Mesothelial cell of epicardium (in vitro differentiated cells): ENCODE measurements at regions not wholly inside any gene's neighbourhood (a gene's known extent, or its start where the extent isn't known, plus 50 kb on each side); places are given as distances from the start of the nearest gene placed in this dataset.
"Not testable (repeated sequence)": the region's sequence is repeated elsewhere in the genome, so short reads cannot be mapped to it uniquely, and the experiment has no call there.

ENCODE experiments used
- DNase-seq, 2 experiments: peaks; one replicate each; pipeline ENCODE4 v3.0.0; 2021; ENCODE audit warnings: low spot score in 2 of 2; ENCODE audit not compliant: unreplicated experiment in 2 of 2
- H3K27ac Mint-ChIP-seq: 2 replicates; pipeline ENCODE4 v1.8.0; 2021; ENCODE audit warnings: mixed read lengths
- H3K27me3 Mint-ChIP-seq: 2 replicates; pipeline ENCODE4 v1.8.0; 2021; ENCODE audit warnings: low read depth, mixed read lengths
- H3K36me3 Mint-ChIP-seq: 2 replicates; pipeline ENCODE4 v1.8.0; 2021; ENCODE audit warnings: mixed read lengths
- H3K4me1 Mint-ChIP-seq: 2 replicates; pipeline ENCODE4 v1.8.0; 2021; ENCODE audit warnings: mixed read lengths
- H3K4me3 Mint-ChIP-seq: 2 replicates; pipeline ENCODE4 v1.8.0; 2021; ENCODE audit warnings: mild to moderate bottlenecking, moderate library complexity, mixed read lengths
- H3K9me3 Mint-ChIP-seq: 2 replicates; pipeline ENCODE4 v1.8.0; 2021; ENCODE audit warnings: mixed read lengths
- TF ChIP-seq, protein P1 (sequence below): fragments of 200-600 bp; sonication (generic); IDR thresholded peaks from one replicate; pipeline ENCODE4 v1.5.0; 2021; ENCODE audit warnings: antibody characterized with exemption; ENCODE audit not compliant: unreplicated experiment

DNA sequence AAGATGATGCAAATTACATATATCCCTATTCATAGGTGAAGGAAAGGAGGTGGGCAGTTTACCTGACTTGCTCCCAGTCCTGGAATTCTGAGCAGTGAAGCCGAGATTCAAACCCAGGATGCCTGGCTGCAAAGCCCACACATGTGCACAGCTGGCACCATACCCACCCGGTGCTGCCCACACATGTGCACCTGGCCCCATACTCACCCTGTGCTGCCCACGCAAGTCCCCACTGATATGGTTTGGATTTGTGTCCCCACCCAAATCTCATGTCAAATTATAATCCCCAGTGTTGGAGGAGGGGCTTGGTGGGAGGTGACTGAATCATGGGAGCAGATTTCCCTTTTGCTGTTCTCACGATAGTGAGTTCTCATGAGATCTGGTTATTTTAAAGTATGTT lies 179.2 kb upstream of the C14orf180 start:
- Mint-ChIP-seq H3K27me3 (peaks cover 28% of the 10 kb centered on the region), H3K9me3 (peaks cover 28% of the 10 kb centered on the region), H3K36me3 (peaks cover 3% of the 10 kb centered on the region), H3K27ac (no peak overlapping the region), H3K4me3 (no peak overlapping the region), H3K4me1 (no peaks in the 10 kb centered on the region)
- DNase-seq = no peak
- TF ChIP-seq, protein P1, sequence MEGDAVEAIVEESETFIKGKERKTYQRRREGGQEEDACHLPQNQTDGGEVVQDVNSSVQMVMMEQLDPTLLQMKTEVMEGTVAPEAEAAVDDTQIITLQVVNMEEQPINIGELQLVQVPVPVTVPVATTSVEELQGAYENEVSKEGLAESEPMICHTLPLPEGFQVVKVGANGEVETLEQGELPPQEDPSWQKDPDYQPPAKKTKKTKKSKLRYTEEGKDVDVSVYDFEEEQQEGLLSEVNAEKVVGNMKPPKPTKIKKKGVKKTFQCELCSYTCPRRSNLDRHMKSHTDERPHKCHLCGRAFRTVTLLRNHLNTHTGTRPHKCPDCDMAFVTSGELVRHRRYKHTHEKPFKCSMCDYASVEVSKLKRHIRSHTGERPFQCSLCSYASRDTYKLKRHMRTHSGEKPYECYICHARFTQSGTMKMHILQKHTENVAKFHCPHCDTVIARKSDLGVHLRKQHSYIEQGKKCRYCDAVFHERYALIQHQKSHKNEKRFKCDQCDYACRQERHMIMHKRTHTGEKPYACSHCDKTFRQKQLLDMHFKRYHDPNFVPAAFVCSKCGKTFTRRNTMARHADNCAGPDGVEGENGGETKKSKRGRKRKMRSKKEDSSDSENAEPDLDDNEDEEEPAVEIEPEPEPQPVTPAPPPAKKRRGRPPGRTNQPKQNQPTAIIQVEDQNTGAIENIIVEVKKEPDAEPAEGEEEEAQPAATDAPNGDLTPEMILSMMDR = no peak

DNA sequence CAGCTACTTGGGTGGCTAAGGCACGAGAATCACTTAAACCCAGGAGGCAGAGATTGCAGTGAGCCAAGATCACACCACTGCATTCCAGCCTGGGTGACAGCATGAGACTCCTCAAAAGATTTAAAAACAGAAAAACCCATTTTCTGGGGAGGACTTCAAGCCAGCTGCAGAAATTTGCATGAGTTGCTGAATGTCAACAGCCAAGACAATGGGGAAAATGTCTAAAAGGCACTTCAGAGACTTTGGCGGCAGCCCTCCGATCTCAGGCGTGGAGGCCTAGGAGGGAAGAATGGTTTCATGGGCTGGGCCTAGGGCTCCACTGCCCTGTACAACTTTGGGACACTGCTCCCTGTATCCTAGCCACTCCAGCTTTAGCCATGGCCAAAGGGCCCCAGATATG lies 177.8 kb upstream of the C14orf180 start:
- H3K36me3 Mint-ChIP-seq = peaks cover 3% of the 10 kb centered on the region
- no peak overlapping the region for H3K4me3 Mint-ChIP-seq
- no peaks in the 10 kb centered on the region for H3K4me1 Mint-ChIP-seq
- H3K9me3 Mint-ChIP-seq = peaks cover 27% of the 10 kb centered on the region
- no peak for DNase-seq
- TF ChIP-seq, protein P1 = no peak
- H3K27ac Mint-ChIP-seq = no peak overlapping the region
- H3K27me3 Mint-ChIP-seq = peaks cover 31% of the 10 kb centered on the region

DNA sequence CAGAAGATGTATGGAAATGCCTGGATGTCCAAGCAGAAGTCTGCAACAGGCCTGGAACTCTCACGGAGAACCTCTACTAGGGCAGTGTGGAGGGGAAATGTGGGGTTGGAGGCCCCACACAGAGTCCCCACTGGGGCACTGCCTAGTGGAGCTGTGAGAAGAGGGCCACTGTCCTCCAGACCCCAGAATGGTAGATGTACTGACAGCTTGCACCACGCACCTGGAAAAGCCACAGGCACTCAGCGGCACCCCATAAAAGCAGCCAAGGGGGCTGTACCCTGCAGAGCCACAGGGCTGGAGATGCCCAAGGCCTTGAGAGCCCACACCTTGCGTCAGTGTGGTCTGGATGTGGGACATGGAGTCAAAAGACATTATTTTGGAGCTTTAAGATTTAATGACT lies 177.3 kb upstream of the C14orf180 start:
- Mint-ChIP-seq H3K27me3 (peaks cover 34% of the 10 kb centered on the region), H3K9me3 (peaks cover 22% of the 10 kb centered on the region)
- not testable (repeated sequence) for H3K4me1 Mint-ChIP-seq, H3K27ac Mint-ChIP-seq, DNase-seq, H3K36me3 Mint-ChIP-seq, H3K4me3 Mint-ChIP-seq

DNA sequence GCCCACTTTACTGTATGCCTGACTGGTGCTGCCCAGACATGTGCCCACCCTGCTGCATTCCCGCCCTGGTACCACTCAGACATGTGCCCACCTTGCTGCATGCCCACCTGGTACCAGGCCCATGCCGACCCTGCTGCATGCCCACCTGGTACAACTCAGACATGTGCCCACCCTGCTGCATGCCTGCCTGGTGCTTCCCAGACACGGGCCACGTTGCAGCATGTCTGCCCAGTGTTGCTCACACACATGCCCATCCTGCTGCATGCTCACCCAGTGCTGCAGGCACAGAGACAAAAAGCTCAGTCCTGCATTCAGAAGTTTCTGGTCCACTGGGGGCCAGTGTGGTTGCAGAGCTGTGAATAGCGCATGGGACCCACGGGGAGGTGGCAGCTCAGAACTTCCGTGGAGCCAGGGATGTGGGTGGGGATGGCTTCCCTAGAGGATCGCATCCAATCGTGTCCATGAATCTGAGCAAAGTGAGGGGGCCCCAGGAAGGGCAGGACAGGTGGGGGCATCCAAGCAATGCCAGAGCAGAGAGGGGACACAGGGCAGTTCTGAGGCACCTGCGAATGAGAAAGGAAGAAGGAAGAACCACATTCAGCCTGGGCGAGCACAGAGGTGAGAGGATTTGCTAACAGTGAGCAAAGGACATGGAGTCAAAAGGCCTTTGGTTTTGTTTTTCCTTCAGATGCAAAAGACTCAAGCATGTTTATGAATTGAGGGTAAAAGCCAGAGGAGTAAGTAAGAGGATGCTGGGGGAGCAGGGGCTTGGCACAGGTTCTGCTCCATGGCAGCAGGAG lies 175.9 kb upstream of the C14orf180 start:
- TF ChIP-seq, protein P1 = no peak
- DNase-seq = no peak
- Mint-ChIP-seq H3K9me3 (peaks cover 16% of the 10 kb centered on the region), H3K27ac (no peak overlapping the region), H3K27me3 (peaks cover 38% of the 10 kb centered on the region), H3K4me1 (no peaks in the 10 kb centered on the region), H3K36me3 (no peaks in the 10 kb centered on the region), H3K4me3 (no peak overlapping the region)

DNA sequence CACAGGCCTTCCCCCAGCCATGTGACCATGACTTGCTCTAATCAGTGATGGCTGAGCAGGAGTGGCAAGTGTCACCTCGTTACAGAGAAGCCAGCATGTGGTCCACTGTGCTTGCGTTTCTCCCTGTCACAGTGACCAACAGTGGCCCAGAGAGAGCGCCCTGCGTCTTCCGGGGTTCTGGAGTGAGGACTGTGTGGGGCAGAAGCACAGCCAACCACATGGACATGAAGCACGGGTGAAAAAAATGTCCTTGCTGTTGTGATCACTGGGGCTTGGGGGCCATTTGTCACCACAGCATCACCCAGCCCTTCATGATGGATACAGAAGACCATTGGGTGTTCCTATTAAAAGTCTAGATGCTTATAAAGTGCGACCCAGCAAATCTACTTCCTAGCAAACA lies 174.6 kb upstream of the C14orf180 start:
- Mint-ChIP-seq H3K9me3 (peaks cover 13% of the 10 kb centered on the region), H3K4me1 (no peaks in the 10 kb centered on the region), H3K4me3 (no peak overlapping the region), H3K27me3 (peaks cover 35% of the 10 kb centered on the region), H3K27ac (no peak overlapping the region), H3K36me3 (no peaks in the 10 kb centered on the region)
- TF ChIP-seq, protein P1 = no peak
- DNase-seq = no peak

DNA sequence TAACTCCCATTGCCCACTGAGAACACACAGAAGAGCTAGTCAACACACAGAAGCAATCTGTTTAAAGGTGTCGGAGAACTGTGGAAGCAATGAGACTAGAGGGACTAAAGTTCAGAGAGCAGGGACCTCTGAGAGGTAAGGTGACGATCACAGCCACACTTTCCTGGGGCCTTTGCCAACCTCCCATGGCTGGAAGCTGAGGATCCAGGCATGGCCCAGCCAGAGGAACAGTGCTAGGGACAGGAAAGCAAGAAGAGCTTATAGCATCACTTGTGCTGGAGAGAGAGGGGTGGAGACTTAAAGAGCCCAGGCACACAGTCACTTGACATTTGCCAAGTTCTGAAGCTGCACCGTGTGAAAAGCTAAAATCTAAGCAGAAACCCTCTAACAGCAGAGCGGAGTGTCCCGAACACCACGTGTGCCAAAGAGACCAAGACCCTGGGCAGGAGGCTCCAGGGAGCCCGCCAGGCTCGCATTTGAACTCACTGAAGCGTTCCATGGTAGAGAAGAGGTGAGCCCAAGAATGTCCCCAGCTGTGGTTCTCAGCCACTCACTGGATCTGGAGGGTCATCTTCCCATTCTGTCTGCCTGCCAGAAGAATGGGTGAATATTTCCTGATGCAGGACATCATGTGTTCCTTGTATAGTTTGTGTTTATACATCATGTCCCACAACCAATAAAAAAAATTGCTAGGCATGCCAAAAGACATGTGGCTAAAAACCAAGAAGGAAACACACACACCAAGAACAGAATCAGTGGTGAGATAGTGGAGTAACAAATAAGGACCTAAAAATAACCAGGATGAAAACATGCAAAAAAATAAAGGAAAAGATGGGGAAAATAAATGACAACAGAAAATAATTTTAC lies 174.0 kb upstream of the C14orf180 start:
- peaks cover 15% of the 10 kb centered on the region for H3K9me3 Mint-ChIP-seq
- no peak for DNase-seq
- H3K4me1 Mint-ChIP-seq = no peaks in the 10 kb centered on the region
- H3K27ac Mint-ChIP-seq = no peak overlapping the region
- peaks cover 34% of the 10 kb centered on the region for H3K27me3 Mint-ChIP-seq
- H3K36me3 Mint-ChIP-seq = no peaks in the 10 kb centered on the region
- TF ChIP-seq, protein P1 = no peak
- H3K4me3 Mint-ChIP-seq = no peak overlapping the region
